Effector memory CD8-positive, alpha-beta T cell (primary cell): ENCODE measurements at regions not wholly inside any gene's neighbourhood (a gene's known extent, or its start where the extent isn't known, plus 50 kb on each side); places are given as distances from the start of the nearest gene placed in this dataset.

Experiments
- ATAC-seq: fragments of 150-1000 bp; cut with Tn5 transposase; replicated peaks from 2 replicates; pipeline ENCODE4 v1.10.0; 2021; ENCODE audit warnings: mild to moderate bottlenecking, moderate library complexity
- DNase-seq, 3 experiments: peaks; one replicate each; pipeline ENCODE4 v3.0.0; 2021
- H3K27ac Mint-ChIP-seq, 2 donors: one replicate each; pipeline ENCODE4 v1.8.0; 2022; ENCODE audit warnings: mild to moderate bottlenecking in 2 of 2, mixed read lengths in 2 of 2, moderate library complexity in 2 of 2
- H3K27me3 Mint-ChIP-seq, 2 donors: one replicate each; pipeline ENCODE4 v1.8.0; 2022; ENCODE audit warnings: mixed read lengths in 2 of 2
- H3K36me3 Mint-ChIP-seq: one replicate; pipeline ENCODE4 v1.8.0; 2022; ENCODE audit warnings: mild to moderate bottlenecking, moderate library complexity, mixed read lengths; ENCODE audit not compliant: insufficient read depth
- H3K4me1 Mint-ChIP-seq, 2 donors: one replicate each; pipeline ENCODE4 v1.8.0; 2022; ENCODE audit warnings: low read depth in 2 of 2, mixed read lengths in 2 of 2
- H3K4me3 Mint-ChIP-seq, 2 donors: one replicate each; pipeline ENCODE4 v1.8.0; 2022; ENCODE audit warnings: mild to moderate bottlenecking in 2 of 2, mixed read lengths in 2 of 2, moderate library complexity in 2 of 2
- H3K9me3 Mint-ChIP-seq, 2 donors: one replicate each; pipeline ENCODE4 v1.8.0; 2022; ENCODE audit warnings: mixed read lengths in 2 of 2

DNA sequence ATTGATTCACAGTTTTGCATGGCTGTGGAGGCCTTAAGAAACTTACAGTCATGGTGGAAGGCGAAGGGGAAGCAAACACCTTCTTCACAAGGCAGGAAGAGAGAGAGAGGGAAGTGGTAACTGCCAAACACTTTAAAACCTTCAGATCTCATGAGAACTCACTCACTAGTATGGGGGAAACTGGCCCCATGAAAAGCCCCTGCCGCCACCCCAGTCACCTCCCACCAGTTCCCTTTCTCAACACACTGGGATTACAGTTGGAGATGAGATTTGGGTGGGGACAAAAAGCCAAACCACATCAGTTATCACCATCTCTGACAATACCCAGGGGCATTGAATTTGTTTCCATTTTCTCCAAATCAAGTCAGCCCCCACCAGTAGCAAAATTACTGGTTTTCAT is 740.4 kb downstream of the GATA3 start:
- DNase-seq = no peak

DNA sequence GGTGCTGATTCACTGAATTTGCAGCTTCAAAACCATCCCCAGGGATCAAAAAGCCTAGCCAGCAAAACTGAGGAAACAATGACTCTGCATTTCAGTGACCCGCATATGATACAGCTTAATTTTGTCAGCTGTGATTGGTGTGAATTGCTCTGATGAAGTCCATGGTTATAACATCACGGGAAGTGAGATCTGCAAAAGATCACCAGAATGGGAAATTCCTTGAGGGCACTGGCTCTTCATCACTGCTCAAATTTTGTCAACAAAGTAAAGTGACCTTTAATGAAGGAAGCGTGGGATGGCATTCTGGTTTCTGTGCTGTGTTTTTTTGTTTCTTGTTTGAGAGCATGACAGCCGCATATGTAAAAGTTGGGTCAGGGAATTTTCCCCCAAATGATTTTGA is 745.9 kb downstream of the GATA3 start:
- peaks cover 3% of the 10 kb centered on the region for H3K36me3 Mint-ChIP-seq
- no peak for DNase-seq
- H3K4me1 Mint-ChIP-seq = peaks cover 2% of the 10 kb centered on the region in 2 donors
- H3K4me3 Mint-ChIP-seq = no peak overlapping the region
- ATAC-seq = no peak
- peaks cover 4% of the 10 kb centered on the region in 2 donors for H3K9me3 Mint-ChIP-seq
- no peak overlapping the region for H3K27ac Mint-ChIP-seq
- peaks cover 25 to 27% of the 10 kb centered on the region in 2 donors for H3K27me3 Mint-ChIP-seq

More for the DNA sequence above, 740.4 kb downstream of the GATA3 start:
- Mint-ChIP-seq H3K36me3 (peaks cover 3% of the 10 kb centered on the region), H3K9me3 (no peaks in the 10 kb centered on the region), H3K27me3 (peaks cover 4 to 7% of the 10 kb centered on the region in 2 donors), H3K4me1 (no peaks in the 10 kb centered on the region), H3K4me3 (no peak overlapping the region), H3K27ac (no peak overlapping the region)
- no peak for ATAC-seq

DNA sequence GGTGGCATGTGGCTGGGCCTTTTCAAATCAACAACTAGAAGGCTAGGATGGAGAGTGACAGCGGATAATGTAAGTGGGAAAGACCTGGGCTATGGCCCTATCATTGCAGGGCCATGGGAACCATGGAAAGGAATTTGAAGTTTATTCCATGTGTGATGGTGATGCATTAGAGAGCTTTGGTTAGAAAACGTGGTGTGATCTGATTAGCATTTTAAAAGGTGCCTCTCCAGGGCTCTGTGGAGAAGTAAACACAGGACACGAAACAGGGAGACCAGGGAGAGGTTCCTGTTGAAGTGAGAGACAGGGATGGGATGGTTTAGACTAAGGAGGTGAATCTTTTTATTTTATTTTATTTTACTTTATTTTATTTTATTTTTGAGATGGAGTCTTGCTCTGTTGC is 749.5 kb downstream of the GATA3 start:
- peaks cover 2 to 6% of the 10 kb centered on the region in 2 donors for H3K4me1 Mint-ChIP-seq
- H3K4me3 Mint-ChIP-seq = no peak overlapping the region
- peaks cover 21 to 25% of the 10 kb centered on the region in 2 donors for H3K27me3 Mint-ChIP-seq
- H3K9me3 Mint-ChIP-seq = peaks cover 4 to 7% of the 10 kb centered on the region in 2 donors
- DNase-seq (no peak), ATAC-seq (no peak)
- no peak overlapping the region for H3K27ac Mint-ChIP-seq
- H3K36me3 Mint-ChIP-seq = no peaks in the 10 kb centered on the region

DNA sequence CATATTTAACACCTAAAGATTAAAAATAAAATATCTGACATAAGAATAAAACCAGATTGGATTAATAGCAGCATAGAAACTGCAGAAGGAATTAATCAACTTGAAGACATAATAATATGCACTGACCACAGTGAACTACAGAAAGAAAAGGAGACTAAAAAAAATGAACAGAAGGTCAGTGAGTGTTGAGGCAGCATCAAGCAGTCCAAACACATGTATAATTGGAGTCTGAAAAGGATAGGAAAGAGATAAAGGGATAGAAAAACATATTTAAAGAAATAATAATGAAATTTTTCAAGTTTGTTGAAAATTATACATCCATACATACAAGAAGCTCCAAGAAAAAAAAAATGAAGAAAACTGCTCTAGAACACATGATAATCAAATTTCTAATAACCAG is 756.2 kb downstream of the GATA3 start:
- DNase-seq (no peak), ATAC-seq (no peak)
- H3K27me3 Mint-ChIP-seq = peaks cover 15 to 17% of the 10 kb centered on the region in 2 donors
- peaks cover 0 to under 1% of the 10 kb centered on the region in 2 donors for H3K4me1 Mint-ChIP-seq
- no peak overlapping the region for H3K4me3 Mint-ChIP-seq
- peaks cover 0 to under 1% of the 10 kb centered on the region in 2 donors for H3K9me3 Mint-ChIP-seq
- no peaks in the 10 kb centered on the region for H3K36me3 Mint-ChIP-seq
- no peak overlapping the region for H3K27ac Mint-ChIP-seq

DNA sequence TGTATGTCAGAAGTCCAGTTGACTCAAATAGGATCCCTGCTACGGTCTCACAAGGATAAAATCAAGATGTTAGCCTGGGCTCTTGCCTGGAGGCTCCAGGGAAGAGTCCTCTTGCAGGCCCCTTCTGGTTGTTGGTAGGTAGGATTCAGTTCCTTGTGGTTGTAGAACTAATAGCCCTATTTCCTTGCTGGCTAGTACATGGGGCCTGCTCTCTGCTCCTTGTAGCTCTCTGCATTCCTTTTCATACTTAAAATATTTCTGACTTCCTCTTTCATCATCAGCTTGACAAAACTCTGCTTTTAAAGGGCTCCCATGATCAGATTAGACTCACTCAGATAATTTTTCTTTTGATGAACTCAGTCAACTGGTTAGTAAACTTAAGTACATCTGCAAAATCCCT is 756.7 kb downstream of the GATA3 start:
- ATAC-seq (no peak), DNase-seq (no peak)
- Mint-ChIP-seq H3K9me3 (no peaks in the 10 kb centered on the region), H3K27me3 (peaks cover 20 to 22% of the 10 kb centered on the region in 2 donors), H3K27ac (no peak overlapping the region), H3K4me1 (no peaks in the 10 kb centered on the region), H3K4me3 (no peak overlapping the region), H3K36me3 (no peaks in the 10 kb centered on the region)

DNA sequence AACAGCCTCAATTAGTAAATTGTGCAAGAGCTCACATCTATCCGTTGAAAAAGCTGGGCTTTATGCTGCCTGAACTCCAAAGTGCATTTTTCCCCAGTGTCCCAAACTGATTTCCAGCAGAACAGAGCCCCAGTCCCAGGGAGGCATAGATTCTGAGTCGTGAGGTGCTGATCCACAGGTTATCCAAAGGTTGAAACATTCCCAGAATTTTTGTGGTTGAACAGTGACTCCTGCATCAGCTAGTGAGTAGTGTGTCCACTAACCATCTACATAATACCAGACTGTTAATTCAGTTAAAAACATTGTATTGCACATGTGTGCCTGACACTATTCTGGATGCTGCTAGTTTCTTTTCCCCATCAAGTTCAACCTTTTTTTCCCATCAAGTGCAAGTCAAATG is 761.5 kb downstream of the GATA3 start:
- Mint-ChIP-seq H3K27ac (no peak overlapping the region), H3K4me1 (no peaks in the 10 kb centered on the region), H3K27me3 (peaks cover 14 to 22% of the 10 kb centered on the region in 2 donors), H3K36me3 (no peaks in the 10 kb centered on the region), H3K9me3 (no peaks in the 10 kb centered on the region), H3K4me3 (no peak overlapping the region)
- DNase-seq = no peak
- ATAC-seq = no peak

DNA sequence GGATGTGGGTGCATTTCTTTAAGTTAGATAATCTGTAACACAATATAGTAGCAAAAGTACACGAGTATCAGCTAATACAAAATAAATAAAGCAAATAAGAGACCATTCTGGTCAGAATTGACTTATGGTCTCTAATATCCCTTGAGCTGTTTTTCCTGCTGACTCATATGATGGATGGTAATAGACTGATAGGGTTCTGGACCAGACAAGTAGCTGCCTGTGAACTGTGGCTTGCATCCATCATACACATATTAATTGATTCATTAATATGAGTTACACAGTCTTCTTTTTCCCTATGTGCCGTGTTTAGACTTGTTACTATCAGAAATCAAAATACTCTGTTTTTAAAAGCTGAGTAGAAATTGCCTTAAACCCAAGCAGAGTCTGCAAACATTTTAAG is 762.8 kb downstream of the GATA3 start:
- ATAC-seq = no peak
- H3K9me3 Mint-ChIP-seq = no peaks in the 10 kb centered on the region
- peaks cover 14 to 22% of the 10 kb centered on the region in 2 donors for H3K27me3 Mint-ChIP-seq
- H3K36me3 Mint-ChIP-seq = no peaks in the 10 kb centered on the region
- H3K4me1 Mint-ChIP-seq = no peaks in the 10 kb centered on the region
- H3K27ac Mint-ChIP-seq = no peak overlapping the region
- DNase-seq = no peak
- H3K4me3 Mint-ChIP-seq = no peak overlapping the region

DNA sequence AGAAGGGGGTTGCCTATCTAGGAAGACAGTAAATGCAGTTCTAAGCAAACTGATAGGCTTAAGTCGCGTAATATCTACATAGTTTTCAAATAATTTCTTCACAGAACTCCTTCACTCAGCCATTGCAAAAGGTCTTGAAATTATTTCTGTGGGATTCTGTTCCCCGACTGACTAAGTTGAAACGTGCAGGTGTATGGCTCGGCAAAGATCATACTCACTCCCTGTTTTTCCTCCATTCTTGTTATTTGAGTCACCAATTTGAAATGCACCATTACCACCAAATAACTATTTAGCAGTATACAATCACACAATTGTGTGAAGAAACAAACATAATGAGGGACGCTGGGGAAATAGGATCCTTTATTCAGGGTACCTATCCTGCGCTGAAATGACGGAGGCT is 771.1 kb downstream of the GATA3 start:
- DNase-seq = no peak
- peaks cover 0 to 2% of the 10 kb centered on the region in 2 donors for H3K9me3 Mint-ChIP-seq
- no peaks in the 10 kb centered on the region for H3K36me3 Mint-ChIP-seq
- peaks cover 6 to 13% of the 10 kb centered on the region in 2 donors for H3K27me3 Mint-ChIP-seq
- no peak overlapping the region for H3K27ac Mint-ChIP-seq
- no peaks in the 10 kb centered on the region for H3K4me1 Mint-ChIP-seq
- ATAC-seq = no peak
- H3K4me3 Mint-ChIP-seq = no peak overlapping the region

DNA sequence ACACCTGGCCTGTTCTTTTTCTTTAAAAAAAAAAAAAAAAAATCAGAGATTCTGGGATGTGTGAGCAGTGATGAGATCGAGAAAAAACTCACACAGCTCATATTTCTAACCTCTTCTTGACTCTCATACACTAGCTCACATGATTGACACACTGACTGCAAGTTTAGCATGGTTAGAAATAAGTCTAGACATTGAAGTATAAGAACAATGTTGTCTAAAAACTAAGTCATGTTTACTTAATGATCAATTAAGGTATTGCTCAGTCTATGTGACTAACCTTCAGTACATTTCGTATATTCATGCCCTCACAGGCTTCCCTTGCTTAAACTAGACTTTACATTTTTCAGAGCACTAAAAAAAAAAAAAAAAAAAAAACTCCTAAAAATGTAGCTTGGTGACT is 775.1 kb downstream of the GATA3 start:
- Mint-ChIP-seq H3K4me1 (no peaks in the 10 kb centered on the region), H3K9me3 (peaks cover 0 to 2% of the 10 kb centered on the region in 2 donors), H3K27ac (no peak overlapping the region), H3K36me3 (no peaks in the 10 kb centered on the region), H3K4me3 (no peak overlapping the region), H3K27me3 (peaks cover 6% of the 10 kb centered on the region in 2 donors)
- DNase-seq = no peak
- no peak for ATAC-seq

DNA sequence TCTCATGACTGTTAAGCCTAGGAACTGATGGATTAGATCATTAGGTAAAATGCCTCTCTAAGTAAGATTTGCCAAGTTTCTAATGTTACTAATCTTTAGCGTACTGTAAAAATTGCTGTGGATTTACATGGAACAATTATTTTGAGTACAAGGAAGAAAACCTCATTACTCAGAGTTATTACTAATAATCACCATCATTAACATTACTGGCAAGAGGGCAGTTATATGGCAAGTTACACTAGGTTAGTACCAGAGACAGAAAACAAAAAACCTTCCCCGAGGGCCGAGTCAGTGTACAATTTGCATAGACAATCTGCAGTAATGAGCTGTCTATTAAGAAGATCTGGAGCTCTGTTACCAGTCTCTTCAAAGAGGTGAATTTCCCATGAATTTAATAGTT is 775.6 kb downstream of the GATA3 start:
- H3K36me3 Mint-ChIP-seq = no peaks in the 10 kb centered on the region
- H3K4me3 Mint-ChIP-seq = no peak overlapping the region
- H3K27me3 Mint-ChIP-seq = peaks cover 4 to 10% of the 10 kb centered on the region in 2 donors
- ATAC-seq (no peak), DNase-seq (no peak)
- no peaks in the 10 kb centered on the region for H3K4me1 Mint-ChIP-seq
- H3K9me3 Mint-ChIP-seq = peaks cover 0 to 2% of the 10 kb centered on the region in 2 donors
- no peak overlapping the region for H3K27ac Mint-ChIP-seq

DNA sequence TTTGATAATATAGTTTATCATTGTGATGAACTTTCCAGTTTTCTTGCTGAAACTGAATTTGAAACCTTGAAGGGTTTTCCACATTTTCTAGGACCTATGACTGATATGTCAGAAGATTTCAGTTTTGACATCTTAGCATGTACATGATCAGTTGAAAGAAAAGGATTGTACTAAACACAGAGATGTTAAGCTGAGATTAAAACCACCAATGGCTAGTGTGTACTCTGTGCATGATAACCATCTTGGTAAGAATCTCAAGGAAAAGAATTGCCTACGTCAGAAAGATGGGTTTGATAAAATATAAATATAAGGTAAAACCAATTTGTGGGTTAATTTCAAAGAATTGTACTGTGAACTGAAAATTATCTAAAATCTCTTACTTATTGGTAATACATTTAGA is 776.4 kb downstream of the GATA3 start:
- H3K4me1 Mint-ChIP-seq = no peaks in the 10 kb centered on the region
- no peak overlapping the region for H3K27ac Mint-ChIP-seq
- DNase-seq = no peak
- H3K9me3 Mint-ChIP-seq = peaks cover 0 to 2% of the 10 kb centered on the region in 2 donors
- no peaks in the 10 kb centered on the region for H3K36me3 Mint-ChIP-seq
- ATAC-seq = no peak
- peaks cover 4 to 11% of the 10 kb centered on the region in 2 donors for H3K27me3 Mint-ChIP-seq
- H3K4me3 Mint-ChIP-seq = no peak overlapping the region

DNA sequence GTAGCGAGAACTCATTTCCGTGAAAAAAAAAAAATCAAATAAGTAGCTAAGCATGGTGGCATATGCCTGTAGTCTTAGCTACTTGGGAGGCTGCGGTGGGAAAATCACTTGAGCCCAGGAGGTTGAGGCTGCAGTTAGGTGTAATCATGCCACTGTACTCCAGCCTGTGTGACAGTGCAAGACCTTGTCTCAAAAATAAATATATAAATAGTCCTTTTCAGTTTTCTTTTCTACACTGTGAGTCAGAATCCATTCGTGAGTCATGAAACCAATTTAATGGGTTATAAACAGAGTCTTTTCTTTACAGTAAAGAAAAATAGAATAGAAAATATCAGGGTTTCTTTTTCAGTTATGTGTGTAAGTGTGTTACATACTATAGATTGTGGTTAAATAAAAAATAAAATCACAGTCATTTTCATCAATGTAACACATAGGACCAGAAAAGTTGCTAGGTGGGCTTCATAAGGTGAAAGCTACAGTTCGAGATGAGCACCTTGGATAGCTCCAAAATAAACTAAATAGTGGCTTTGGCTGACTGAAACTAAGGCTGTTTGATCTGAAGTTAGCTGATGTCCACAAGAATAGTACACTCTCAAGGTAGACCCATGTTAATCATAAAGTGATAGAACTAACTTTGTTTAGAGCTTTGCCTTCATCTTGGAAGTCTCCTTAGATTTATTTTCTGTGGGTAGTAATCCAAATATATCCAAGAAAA is 781.1 kb downstream of the GATA3 start:
- no peaks in the 10 kb centered on the region for H3K4me1 Mint-ChIP-seq
- no peaks in the 10 kb centered on the region for H3K9me3 Mint-ChIP-seq
- no peaks in the 10 kb centered on the region for H3K36me3 Mint-ChIP-seq
- peaks cover 0 to 12% of the 10 kb centered on the region in 2 donors for H3K27me3 Mint-ChIP-seq
- DNase-seq = no peak
- H3K4me3 Mint-ChIP-seq = no peak overlapping the region
- H3K27ac Mint-ChIP-seq = no peak overlapping the region
- ATAC-seq = no peak

DNA sequence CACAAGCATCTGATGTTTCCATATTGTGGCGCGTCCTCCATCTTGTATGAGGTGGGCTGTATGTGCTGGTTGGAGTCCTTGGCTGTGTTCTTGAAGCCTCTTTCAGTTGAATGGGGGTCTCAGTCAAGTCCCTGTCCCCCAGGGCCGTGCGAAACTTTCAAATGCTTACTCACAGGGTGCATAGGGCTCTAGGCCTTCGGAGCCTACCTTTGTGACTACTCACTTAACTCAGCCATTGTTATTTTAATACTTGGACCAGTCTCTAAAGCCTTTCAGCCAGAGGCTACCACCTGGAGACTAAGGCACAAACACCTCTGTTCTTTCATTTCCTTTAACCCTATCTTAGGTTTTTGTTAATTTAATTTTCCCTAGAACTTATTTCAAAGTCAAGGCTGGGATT is 785.9 kb downstream of the GATA3 start:
- Mint-ChIP-seq H3K36me3 (no peaks in the 10 kb centered on the region), H3K27ac (no peak overlapping the region), H3K4me1 (no peaks in the 10 kb centered on the region), H3K27me3 (peaks cover 0 to 8% of the 10 kb centered on the region in 2 donors), H3K4me3 (no peak overlapping the region), H3K9me3 (no peaks in the 10 kb centered on the region)
- ATAC-seq (no peak), DNase-seq (no peak)

DNA sequence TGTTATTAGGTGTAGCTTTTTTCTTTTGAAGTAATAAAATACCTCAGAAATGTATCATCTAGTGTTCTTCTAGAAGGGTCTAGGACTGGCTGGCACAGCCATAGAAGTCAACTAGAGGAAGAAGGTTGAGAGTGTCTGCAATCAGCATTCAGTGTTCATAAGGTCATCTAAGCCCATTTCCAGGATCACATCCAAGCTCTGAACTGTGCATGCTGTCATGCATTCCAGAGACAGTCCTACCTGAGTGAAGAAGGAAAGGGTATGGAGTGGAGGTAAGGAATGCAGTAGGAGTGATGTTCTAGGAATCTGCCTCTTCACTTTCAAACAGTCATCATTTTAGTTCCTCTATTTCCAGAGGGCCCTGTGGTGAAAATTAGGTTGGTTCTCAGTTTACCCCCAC is 789.7 kb downstream of the GATA3 start:
- peaks cover 0 to 18% of the 10 kb centered on the region in 2 donors for H3K27me3 Mint-ChIP-seq
- no peaks in the 10 kb centered on the region for H3K36me3 Mint-ChIP-seq
- H3K4me1 Mint-ChIP-seq = no peaks in the 10 kb centered on the region
- ATAC-seq (no peak), DNase-seq (no peak)
- H3K27ac Mint-ChIP-seq = no peak overlapping the region
- H3K9me3 Mint-ChIP-seq = no peaks in the 10 kb centered on the region
- H3K4me3 Mint-ChIP-seq = no peak overlapping the region
